Epidermal melanocyte (primary cell): ENCODE measurements at regions not wholly inside any gene's neighbourhood (a gene's known extent, or its start where the extent isn't known, plus 50 kb on each side); places are given as distances from the start of the nearest gene placed in this dataset.

Experiments used
- DNase-seq: peaks from one replicate; pipeline ENCODE4 v3.0.0; 2011; ENCODE audit warnings: low spot score; ENCODE audit not compliant: insufficient read length

DNA sequence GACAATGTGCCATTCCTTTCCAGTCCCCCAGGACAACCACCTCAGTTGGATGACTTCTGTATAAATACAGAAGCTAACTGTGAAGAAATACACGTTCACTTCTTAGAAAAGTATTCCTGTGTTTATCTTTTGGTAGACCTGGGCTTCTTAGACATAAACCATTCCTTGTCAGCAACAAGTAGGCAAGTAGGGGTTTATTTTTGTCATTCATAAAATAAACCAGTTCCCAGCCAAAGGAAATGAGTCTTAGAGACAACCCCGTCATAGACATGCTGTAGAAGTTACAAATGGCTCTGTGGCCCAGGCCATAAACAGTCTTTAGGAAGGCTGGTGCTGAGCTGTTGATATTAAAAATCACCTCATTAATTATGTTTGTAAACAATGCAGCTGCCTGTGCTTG lies 243.2 kb downstream of the SPTSSA start:
- DNase-seq, result no peak

DNA sequence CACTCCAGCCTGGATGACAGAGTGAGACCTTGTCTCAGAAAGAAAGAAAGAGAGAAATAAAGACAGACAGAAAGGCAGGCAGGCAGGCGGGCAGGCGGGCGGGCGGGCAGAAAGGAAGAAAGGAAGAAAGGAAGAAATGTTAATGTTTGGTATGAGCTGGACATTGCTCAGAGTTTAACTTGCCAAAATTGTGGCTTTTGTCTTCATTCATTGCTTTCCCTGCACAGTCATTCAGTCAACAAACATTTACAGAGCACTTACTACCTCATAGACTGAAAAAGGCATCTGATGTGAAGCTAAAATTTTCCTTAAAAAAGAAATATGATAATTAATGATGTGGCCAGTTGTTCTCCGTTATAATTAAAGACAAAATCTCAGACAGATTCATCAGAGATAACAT lies 247.1 kb downstream of the SPTSSA start:
- DNase-seq, result no peak

- no peak for DNase-seq
Measured at GRCh38 chr14:34213332-34213731, 248.7 kb downstream of the SPTSSA start.

DNA sequence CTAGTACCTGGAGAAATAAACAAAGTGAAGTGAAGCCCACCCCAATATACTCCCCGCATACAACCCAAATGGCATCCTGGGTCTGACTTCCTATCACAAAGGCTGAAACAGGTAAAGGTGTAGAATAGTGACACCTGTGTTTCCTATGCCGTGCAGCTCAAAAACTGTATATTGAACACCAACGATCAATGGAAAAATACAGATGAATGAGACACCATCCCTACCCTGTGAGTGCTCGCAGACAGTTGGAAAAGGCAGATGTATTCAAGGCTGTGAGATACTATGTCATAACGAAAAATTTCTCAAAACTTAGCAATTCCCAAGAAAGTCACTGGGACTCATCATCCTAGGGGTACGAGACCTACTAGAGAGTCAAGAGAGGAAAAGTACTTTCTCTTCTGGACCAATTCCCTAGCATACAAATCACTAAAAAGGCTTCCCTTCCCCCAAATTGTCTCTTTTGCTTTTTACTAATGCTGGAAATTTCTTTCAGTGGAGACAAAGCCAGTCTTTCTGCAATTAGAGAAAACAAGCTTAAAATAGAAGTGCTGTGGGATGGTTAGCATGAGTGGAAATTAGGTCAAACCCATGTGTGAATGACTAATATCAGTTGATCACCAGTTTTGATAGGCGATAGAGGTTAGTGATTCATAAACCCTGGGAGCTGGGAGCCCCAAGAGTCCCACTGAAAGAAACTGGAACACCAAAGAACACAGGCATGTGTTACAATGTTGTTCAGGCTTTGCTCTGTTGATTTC lies 249.7 kb downstream of the SPTSSA start:
- DNase-seq, result no peak

GRCh38 chr14:34211732-34212131 lies 250.3 kb downstream of the SPTSSA start:
- no peak for DNase-seq

- DNase-seq, result no peak
Measured at GRCh38 chr14:34208532-34208931, 253.5 kb downstream of the SPTSSA start.

- no peak for DNase-seq
Measured at GRCh38 chr14:34205799-34206198, 254.9 kb upstream of the EGLN3 start.

GRCh38 chr14:34204774-34205173 lies 253.9 kb upstream of the EGLN3 start:
- DNase-seq, result no peak

DNA sequence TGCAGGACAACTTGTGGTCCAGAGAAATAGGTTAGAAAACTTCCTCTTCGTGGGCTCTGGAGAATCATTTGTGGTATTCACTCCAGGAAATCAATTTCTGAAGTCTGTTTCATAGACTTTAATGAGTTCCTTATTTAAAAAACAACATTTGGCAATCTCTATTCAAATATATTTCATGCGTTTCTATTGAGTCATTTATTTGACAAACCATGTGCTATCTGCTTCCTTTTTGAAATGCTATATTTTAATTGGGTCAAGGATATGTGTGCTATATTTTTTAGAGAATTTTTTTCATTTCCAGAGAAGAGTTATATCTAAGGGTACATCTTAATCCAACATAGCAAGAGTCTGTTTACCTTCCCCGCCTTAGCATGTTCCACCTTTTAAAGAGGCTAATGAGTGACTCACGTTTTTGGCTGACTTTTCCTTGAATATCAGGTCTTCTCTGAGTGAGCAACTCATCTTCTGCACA lies 252.4 kb upstream of the EGLN3 start:
- DNase-seq, result no peak

DNA sequence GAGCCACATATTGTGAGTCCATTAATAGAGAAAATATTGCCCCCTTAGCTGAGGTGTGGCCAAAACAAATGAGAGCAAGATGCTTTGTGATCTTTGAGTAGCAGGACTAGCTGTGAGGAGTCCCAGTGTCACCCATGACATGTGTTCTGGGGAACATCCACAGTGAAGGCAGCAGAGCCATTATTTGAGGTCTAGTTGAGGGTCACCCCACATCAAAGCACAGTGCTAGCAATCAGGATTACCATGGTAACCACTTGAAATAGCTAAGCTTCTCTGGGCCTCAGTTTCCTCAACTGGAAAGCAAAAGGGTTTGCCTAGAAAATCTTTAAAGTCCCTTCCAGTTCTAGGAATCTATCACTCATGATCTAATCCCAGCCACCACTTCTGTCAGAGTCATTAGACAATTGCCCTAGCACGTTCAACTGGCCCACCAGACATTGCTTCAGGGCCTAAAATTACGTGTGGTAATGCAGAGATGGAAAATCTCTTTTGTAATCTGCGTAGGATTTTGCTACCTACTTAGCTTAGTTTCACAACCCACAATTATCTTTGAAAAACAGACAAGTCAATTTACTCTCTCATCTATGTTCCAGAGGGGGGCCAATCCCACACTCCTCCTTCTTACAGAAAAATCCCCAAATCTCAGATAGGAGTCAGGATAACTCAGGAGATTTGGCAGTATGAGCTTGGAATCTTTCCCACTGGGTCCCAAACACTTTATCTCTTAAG lies 251.2 kb upstream of the EGLN3 start:
- no peak for DNase-seq

GRCh38 chr14:34199585-34199984 lies 248.7 kb upstream of the EGLN3 start:
- DNase-seq, result no peak

DNA sequence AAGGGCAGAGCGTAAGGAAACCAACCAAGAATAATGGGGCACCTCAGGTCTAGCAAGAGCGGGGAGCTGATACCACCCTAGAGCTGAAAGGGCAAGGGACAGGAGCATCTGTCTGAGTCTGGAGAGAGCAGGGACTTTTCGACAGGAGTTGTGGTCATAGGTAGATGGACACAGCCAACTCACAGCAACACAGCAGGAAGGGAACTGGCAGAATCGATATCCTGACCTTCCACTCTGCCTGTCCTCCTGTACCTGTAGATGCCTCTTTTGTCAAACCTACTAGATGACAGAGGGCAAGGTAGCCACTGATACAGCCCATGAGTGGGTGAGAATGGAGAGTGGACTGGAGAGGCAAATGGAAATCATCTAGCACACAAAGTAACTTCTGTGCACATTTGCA lies 247.2 kb upstream of the EGLN3 start:
- DNase-seq, result no peak

DNA sequence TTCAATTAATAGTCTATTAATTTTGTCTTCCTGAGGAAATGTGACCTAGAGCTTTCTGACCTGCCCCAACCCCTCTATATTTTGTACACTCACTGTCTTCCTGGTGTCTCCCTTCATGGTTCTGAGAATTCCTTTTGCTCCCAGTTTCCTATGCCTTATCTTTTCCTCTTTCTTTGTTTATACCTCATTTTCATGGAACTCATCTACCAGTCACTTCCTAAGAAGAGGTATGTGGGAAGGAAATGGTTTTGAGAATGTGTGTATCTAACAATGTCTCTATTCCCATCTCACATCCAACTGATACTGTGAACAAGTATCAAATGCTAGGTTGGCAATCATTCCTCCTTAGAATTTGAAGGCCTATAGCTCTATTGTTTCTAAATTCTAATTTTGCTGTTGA lies 245.1 kb upstream of the EGLN3 start:
- DNase-seq, result no peak

- DNase-seq, result no peak
Measured at GRCh38 chr14:34190717-34191116, 239.8 kb upstream of the EGLN3 start.

DNA sequence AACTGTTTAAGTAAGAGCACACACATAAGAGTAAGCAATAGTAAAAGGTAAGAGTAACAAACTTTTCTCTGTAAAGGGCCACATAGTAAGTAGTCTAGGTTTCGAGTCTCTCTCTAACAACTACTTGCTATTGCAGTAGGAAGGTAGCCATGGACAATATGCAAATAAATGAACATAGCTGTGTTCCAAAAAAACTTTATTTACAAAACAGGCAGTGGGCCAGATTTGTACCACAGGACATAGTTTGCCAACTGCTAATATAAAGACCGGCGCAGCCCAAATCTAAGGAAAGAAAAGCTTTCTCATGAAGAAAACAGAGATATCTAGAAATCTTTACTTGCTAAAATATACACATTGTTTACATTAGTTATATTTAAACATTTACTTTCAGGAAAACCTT lies 239.0 kb upstream of the EGLN3 start:
- DNase-seq, result no peak

DNA sequence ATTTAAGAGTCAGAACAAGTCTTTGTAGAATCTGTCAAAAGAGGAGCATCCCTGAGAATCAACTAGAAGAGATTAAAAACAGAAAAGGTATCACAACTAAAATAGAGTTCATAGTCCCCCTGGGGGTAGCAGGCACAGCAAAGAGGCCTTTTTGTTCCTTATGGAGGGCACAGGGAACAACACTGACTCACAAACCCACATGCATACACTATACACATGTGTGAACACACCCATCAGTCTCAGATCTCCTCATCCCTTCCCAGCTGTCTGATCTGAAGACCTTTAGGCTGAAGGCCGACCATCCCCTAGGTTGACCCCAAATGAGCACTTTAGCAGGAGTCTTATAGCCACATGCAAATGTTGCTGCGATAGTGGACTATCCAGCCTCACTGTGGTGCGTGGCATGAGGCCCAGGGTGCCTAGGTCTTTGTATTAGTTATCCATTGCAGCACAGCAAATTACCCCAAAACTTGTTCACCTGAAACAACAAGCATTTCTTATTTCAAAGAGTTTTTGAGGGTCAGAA lies 236.7 kb upstream of the EGLN3 start:
- no peak for DNase-seq

GRCh38 chr14:34187061-34187460 lies 236.2 kb upstream of the EGLN3 start:
- DNase-seq, result no peak

GRCh38 chr14:34184126-34184525 lies 233.3 kb upstream of the EGLN3 start:
- no peak for DNase-seq

- DNase-seq, result no peak
Measured at GRCh38 chr14:34183478-34183877, 232.6 kb upstream of the EGLN3 start.

DNA sequence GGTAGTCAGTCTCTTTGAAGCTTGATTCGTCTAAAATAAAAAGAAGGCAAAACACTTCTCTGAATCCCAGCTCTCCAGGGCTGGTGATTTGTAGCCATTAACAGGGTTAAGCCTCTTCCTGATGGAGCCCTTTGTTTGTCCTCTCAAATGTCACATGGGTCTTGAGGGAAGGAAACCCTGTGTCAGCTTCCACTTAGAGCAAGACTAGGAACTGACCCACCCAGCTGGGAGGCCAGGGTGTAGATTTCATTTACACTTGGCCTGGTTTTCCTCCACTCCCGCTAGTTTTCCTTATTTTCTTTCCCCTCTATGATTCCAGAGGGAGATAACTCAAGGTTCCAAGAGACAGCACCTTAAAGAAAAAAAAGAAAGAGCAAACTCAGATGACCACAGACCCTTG lies 230.5 kb upstream of the EGLN3 start:
- no peak for DNase-seq

- no peak for DNase-seq
Measured at GRCh38 chr14:34180869-34181268, 230.0 kb upstream of the EGLN3 start.

DNA sequence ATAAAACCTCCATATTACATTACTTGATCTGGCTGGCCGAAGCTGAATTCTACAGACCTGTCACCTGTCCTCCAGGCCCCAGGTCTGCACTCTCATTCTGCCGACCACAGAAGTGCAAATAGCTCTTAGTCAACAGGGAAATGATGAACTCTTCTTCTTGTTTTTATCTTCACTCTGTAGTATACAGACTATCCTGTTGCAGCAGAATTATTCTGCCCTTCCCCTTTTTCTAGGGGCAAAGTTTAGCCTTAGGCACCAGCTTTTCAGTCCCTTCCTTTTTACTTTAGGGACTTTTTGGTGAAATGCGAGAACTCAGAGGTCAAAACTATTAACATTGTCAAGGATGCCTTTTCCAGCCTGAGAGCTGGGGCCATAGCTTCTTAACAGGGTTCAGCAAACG lies 229.6 kb upstream of the EGLN3 start:
- DNase-seq, result no peak

GRCh38 chr14:34179727-34180126 lies 228.9 kb upstream of the EGLN3 start:
- no peak for DNase-seq
